ENCODE measurements at regions not wholly inside any gene's neighbourhood (a gene's known extent, or its start where the extent isn't known, plus 50 kb on each side); places are given as distances from the start of the nearest gene placed in this dataset.

DNA sequence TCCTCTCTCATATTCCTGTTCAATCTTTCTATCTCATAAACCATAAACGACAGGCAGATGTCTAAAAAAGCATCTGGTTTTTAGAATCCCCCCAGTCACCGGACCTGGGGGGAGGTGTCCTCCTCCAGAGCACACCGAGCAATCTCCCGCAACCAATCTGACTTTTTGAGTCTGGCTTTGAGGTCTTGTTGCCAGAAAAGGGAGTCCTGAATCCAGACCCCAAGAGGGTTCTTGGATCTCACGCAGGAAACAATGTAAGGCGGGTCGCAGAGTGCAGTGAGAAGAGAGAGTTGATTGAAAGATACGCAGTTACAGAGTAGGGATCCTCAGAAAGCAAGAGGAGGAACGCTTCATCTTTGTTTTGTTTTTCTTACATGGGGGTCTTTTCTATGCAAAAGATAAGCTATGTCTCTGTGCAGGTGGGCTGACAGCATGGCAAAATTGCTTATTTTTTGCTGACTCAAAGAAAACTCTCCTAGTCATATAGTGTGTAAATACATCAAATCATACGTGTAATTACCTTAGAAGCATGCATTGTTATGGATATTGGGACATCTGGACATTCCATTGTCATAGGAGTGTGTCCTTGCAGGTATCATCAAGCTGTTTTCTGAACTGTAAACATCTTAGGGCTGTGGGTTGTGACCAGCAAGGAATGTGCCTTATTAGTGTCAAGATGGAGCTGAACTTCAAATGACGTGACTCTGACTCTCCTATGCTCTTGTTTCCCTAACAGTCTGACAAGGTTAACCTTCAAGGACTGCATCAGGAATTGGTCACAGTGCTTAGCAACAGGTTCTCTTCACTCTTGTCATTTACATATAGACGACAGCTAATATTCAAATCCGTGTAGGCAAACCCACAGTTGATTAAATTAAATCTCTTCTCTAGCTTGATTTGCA lies 159.3 kb upstream of the DAPK1 start:
- H4K20me1 ChIP-seq (replicated peaks; ENCODE audit: insufficient read depth): no peaks in the 10 kb centered on the region
- no peaks in the 10 kb centered on the region for H3F3A ChIP-seq (replicated peaks; ENCODE audit: low read depth)
- H3K27me3 ChIP-seq (ENCODE audit: insufficient read depth): no peaks in the 10 kb centered on the region
- peak overlapping the region; percentile 96 for H3K27ac ChIP-seq (ENCODE audit: low read depth)
- peak overlapping the region; percentile 75 for H3K4me2 ChIP-seq
- DNase-seq (ENCODE audit: low spot score) (peak; percentile 58), ATAC-seq (peak; percentile 23)
- no peaks in the 10 kb centered on the region for H3K79me2 ChIP-seq (replicated peaks; ENCODE audit: insufficient read depth)
- H3K4me3 Mint-ChIP-seq: peak overlapping the region; percentile 69
- H3K4me3 ChIP-seq: peak overlapping the region; percentile 49
- H3K9me2 ChIP-seq (ENCODE audit: insufficient read depth): no peaks in the 10 kb centered on the region; the same call in 1 of the 2 replicates
- no peak overlapping the region for H2AFZ ChIP-seq
- H3K27me3 Mint-ChIP-seq (ENCODE audit: insufficient read depth, low read depth, poor library complexity): peaks cover 5% of the 10 kb centered on the region
- peaks cover 16% of the 10 kb centered on the region for H3K4me1 ChIP-seq (ENCODE audit: insufficient read depth)
- TF ChIP-seq POLR2AphosphoS5 (IDR thresholded peaks at IDR 0.05; ENCODE audit: low read depth) (no peak), ZNF114 (CRISPR knock-in tag; IDR thresholded peaks at IDR 0.05) (no peak), ZNF331 (CRISPR knock-in tag; IDR thresholded peaks at IDR 0.05; ENCODE audit: low read depth) (no peak), NANOG (IDR thresholded peaks at IDR 0.05; ENCODE audit: borderline replicate concordance) (no peak), EZH2 (IDR thresholded peaks at IDR 0.05; ENCODE audit: low read depth, unreplicated experiment) (no peak), CREB1 (CRISPR knock-in tag; IDR thresholded peaks at IDR 0.05; ENCODE audit: low read depth) (no peak), EZH2phosphoT487 (IDR thresholded peaks at IDR 0.05; ENCODE audit: unreplicated experiment) (no peak)
- TF ChIP-seq, protein P1, sequence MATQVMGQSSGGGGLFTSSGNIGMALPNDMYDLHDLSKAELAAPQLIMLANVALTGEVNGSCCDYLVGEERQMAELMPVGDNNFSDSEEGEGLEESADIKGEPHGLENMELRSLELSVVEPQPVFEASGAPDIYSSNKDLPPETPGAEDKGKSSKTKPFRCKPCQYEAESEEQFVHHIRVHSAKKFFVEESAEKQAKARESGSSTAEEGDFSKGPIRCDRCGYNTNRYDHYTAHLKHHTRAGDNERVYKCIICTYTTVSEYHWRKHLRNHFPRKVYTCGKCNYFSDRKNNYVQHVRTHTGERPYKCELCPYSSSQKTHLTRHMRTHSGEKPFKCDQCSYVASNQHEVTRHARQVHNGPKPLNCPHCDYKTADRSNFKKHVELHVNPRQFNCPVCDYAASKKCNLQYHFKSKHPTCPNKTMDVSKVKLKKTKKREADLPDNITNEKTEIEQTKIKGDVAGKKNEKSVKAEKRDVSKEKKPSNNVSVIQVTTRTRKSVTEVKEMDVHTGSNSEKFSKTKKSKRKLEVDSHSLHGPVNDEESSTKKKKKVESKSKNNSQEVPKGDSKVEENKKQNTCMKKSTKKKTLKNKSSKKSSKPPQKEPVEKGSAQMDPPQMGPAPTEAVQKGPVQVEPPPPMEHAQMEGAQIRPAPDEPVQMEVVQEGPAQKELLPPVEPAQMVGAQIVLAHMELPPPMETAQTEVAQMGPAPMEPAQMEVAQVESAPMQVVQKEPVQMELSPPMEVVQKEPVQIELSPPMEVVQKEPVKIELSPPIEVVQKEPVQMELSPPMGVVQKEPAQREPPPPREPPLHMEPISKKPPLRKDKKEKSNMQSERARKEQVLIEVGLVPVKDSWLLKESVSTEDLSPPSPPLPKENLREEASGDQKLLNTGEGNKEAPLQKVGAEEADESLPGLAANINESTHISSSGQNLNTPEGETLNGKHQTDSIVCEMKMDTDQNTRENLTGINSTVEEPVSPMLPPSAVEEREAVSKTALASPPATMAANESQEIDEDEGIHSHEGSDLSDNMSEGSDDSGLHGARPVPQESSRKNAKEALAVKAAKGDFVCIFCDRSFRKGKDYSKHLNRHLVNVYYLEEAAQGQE (IDR thresholded peaks at IDR 0.05; ENCODE audit: unreplicated experiment): no peak
- TF ChIP-seq, protein P2, sequence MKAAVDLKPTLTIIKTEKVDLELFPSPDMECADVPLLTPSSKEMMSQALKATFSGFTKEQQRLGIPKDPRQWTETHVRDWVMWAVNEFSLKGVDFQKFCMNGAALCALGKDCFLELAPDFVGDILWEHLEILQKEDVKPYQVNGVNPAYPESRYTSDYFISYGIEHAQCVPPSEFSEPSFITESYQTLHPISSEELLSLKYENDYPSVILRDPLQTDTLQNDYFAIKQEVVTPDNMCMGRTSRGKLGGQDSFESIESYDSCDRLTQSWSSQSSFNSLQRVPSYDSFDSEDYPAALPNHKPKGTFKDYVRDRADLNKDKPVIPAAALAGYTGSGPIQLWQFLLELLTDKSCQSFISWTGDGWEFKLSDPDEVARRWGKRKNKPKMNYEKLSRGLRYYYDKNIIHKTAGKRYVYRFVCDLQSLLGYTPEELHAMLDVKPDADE (IDR thresholded peaks at IDR 0.05): no peak
- H3K9me3 Mint-ChIP-seq: peaks cover 3% of the 10 kb centered on the region; the same call in 2 of the 3 replicates
- no peaks in the 10 kb centered on the region for H3K36me3 Mint-ChIP-seq (ENCODE audit: low read depth)
- H3K27ac Mint-ChIP-seq: peak overlapping the region; percentile 37
- no peaks in the 10 kb centered on the region for H3K36me3 ChIP-seq (ENCODE audit: insufficient read depth)
- peaks cover 34% of the 10 kb centered on the region for H3K4me1 Mint-ChIP-seq

DNA sequence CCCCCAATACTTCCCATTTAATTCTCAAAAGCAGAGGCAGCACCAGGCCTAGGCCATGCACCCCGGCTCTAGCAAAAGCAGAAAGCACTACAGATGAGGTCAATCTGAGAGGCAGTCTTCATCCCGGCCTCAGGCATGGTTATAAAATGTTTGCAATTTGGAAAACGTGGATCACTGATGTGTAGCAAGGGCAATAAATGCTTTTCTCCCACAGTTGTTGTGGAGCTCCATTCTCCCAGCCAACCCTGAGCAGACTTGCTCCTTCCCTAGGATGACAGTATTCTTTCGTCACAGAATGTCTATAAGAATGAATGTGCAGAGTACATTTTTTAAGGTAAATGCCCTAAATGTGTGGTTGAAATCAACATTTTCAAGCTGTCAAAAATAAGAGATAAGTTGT lies 157.3 kb upstream of the DAPK1 start:
- no peak overlapping the region for H3K4me2 ChIP-seq
- H3K36me3 ChIP-seq (ENCODE audit: insufficient read depth): no peaks in the 10 kb centered on the region
- H2AFZ ChIP-seq: no peak overlapping the region
- DNase-seq (ENCODE audit: low spot score): no peak
- ATAC-seq: no peak
- no peaks in the 10 kb centered on the region for H3K79me2 ChIP-seq (replicated peaks; ENCODE audit: insufficient read depth)
- no peak overlapping the region for H3K4me3 Mint-ChIP-seq
- H3K27ac ChIP-seq (ENCODE audit: low read depth): no peak overlapping the region
- H3K4me3 ChIP-seq: no peak overlapping the region
- TF ChIP-seq ZNF114 (CRISPR knock-in tag; IDR thresholded peaks at IDR 0.05) (no peak), ZNF331 (CRISPR knock-in tag; IDR thresholded peaks at IDR 0.05; ENCODE audit: low read depth) (no peak), CREB1 (CRISPR knock-in tag; IDR thresholded peaks at IDR 0.05; ENCODE audit: low read depth) (no peak), EZH2phosphoT487 (IDR thresholded peaks at IDR 0.05; ENCODE audit: unreplicated experiment) (no peak), JUNB (IDR thresholded peaks at IDR 0.05; ENCODE audit: unreplicated experiment) (no peak), STAT1 (IDR thresholded peaks at IDR 0.05; ENCODE audit: unreplicated experiment) (no peak)
- TF ChIP-seq, protein P2 (IDR thresholded peaks at IDR 0.05): no peak
- no peaks in the 10 kb centered on the region for H4K20me1 ChIP-seq (replicated peaks; ENCODE audit: insufficient read depth)
- H3K36me3 Mint-ChIP-seq (ENCODE audit: low read depth): no peaks in the 10 kb centered on the region
- peaks cover 7% of the 10 kb centered on the region for H3K27me3 Mint-ChIP-seq (ENCODE audit: insufficient read depth, low read depth, poor library complexity)
- H3K4me1 ChIP-seq (ENCODE audit: insufficient read depth): peaks cover 16% of the 10 kb centered on the region
- H3K27ac Mint-ChIP-seq: no peak overlapping the region
- H3K9me3 Mint-ChIP-seq: no peaks in the 10 kb centered on the region
- H3K4me1 Mint-ChIP-seq: peaks cover 34% of the 10 kb centered on the region
- H3K9me2 ChIP-seq (ENCODE audit: insufficient read depth): peaks cover 6% of the 10 kb centered on the region
- H3K27me3 ChIP-seq (ENCODE audit: insufficient read depth): no peaks in the 10 kb centered on the region
- H3F3A ChIP-seq (replicated peaks; ENCODE audit: low read depth): no peaks in the 10 kb centered on the region
